K562 (cell line): ENCODE measurements at regions not wholly inside any gene's neighbourhood (a gene's known extent, or its start where the extent isn't known, plus 50 kb on each side); places are given as distances from the start of the nearest gene placed in this dataset.

ENCODE experiments used
- ATAC-seq: fragments of 200-7000 bp; cut with Tn5 transposase; 3 replicates; pipeline ENCODE4 v1.9.1; 2020; ENCODE audit warnings: moderate library complexity
- BruUV-seq: library from RNA; stranded (reverse); fragments of 400-500 nt; replicated peaks from 2 replicates; lab custom pipeline; 2021; lab: Mats Ljungman, UMichigan
- CTCF ChIA-PET: fragments of 300-600 bp; formaldehyde crosslinking; extraction: SDS; loops from one replicate; lab custom pipeline; 2021; ENCODE audit warnings: low intra/inter-chr PET ratio; lab: Yijun Ruan, JAX
- POLR2A ChIA-PET: fragments of 300-600, 350-650 bp; sonication (Branson Sonifier 250); formaldehyde crosslinking; extraction: SDS; loops from one replicate; lab custom pipeline; 2021; ENCODE audit warnings: antibody characterized with exemption, inconsistent platforms; lab: Yijun Ruan, JAX
- DNase-seq, 4 experiments: peaks; one replicate each; pipeline versions ENCODE4 v3.0.0 to v3.0.0-alpha.2; 2011 to 2018; ENCODE audit warnings: low spot score in 3 of 4, mixed read lengths in 3 of 4; ENCODE audit errors: extremely low read depth in 1 of 4
- FAIRE-seq: peaks from 2 replicates; lab custom pipeline; 2011; peaks lifted over from hg19 to GRCh38; lab: Jason Lieb, UNC
- H2AFZ ChIP-seq: 2 replicates; pipeline ENCODE4 v1.6.0; 2011; ENCODE audit warnings: low read depth, low read length, control low read depth, inconsistent platforms
- H3K27ac ChIP-seq: fragments of 200-600 bp; 3 replicates; pipeline ENCODE4 v1.8.0; 2011; ENCODE audit warnings: low read depth, mild to moderate bottlenecking, control low read depth, inconsistent platforms, low read length, moderate library complexity, mixed read lengths; ENCODE audit errors: extremely low read depth
- H3K27me3 ChIP-seq, 2 experiments: fragments of 300-600 bp in 1 of 2; 2 replicates in 1 of 2; 3 replicates in 1 of 2; pipeline versions ENCODE4 v1.6.0 to v1.8.0; 2011; ENCODE audit warnings: inconsistent platforms in 2 of 2, low read length in 2 of 2, mild to moderate bottlenecking in 1 of 2, mixed read lengths in 1 of 2, moderate library complexity in 1 of 2; ENCODE audit not compliant: control insufficient read depth in 2 of 2, insufficient read depth in 2 of 2
- H3K36me3 ChIP-seq: fragments of 300-600 bp; 3 replicates; pipeline ENCODE4 v1.8.0; 2011; ENCODE audit warnings: mild to moderate bottlenecking, low read length, inconsistent platforms; ENCODE audit not compliant: control insufficient read depth, insufficient read depth
- H3K4me1 ChIP-seq, 2 experiments: fragments of 200-600 bp in 1 of 2; replicated peaks in 1 of 2; 2 replicates in 1 of 2; 3 replicates in 1 of 2; pipeline versions ENCODE4 v1.5.1 to v1.8.0; 2011; ENCODE audit warnings: inconsistent platforms in 2 of 2, low read length in 2 of 2, mild to moderate bottlenecking in 1 of 2, mixed read lengths in 1 of 2, moderate library complexity in 1 of 2; ENCODE audit not compliant: control insufficient read depth in 2 of 2, insufficient read depth in 2 of 2
- H3K4me2 ChIP-seq: 2 replicates; pipeline ENCODE4 v1.6.1; 2011; ENCODE audit warnings: low read length, control low read depth, inconsistent platforms, mixed read lengths; ENCODE audit not compliant: insufficient read depth
- H3K4me3 ChIP-seq: fragments of 200-600 bp; sonication (generic), shearing (Covaris generic); 2 replicates; pipeline ENCODE4 v1.5.1; 2016; ENCODE audit warnings: control low read depth, inconsistent platforms
- H3K79me2 ChIP-seq: fragments of 200-600 bp; 3 replicates; pipeline ENCODE4 v1.8.0; 2011; ENCODE audit warnings: low read length, inconsistent platforms; ENCODE audit not compliant: control insufficient read depth, insufficient read depth
- H3K9ac ChIP-seq, 2 experiments: 2 replicates each; pipeline versions ENCODE4 v1.6.0 to v1.6.1; 2011; ENCODE audit warnings: low read depth in 2 of 2, low read length in 2 of 2, control low read depth in 1 of 2, inconsistent platforms in 1 of 2, mild to moderate bottlenecking in 1 of 2, mixed read lengths in 1 of 2; ENCODE audit not compliant: insufficient read depth in 1 of 2
- H3K9me1 ChIP-seq: one replicate; pipeline ENCODE4 v1.6.0; 2011; ENCODE audit warnings: inconsistent platforms, mild to moderate bottlenecking, low read length, moderate library complexity; ENCODE audit not compliant: control insufficient read depth, insufficient read depth
- H3K9me3 ChIP-seq: replicated peaks from 2 replicates; pipeline ENCODE4 v1.5.1; 2011; ENCODE audit warnings: low read depth, low read length, inconsistent platforms; ENCODE audit not compliant: control insufficient read depth, insufficient read depth
- H4K20me1 ChIP-seq: replicated peaks from 2 replicates; pipeline ENCODE4 v1.6.1; 2011; ENCODE audit warnings: low read length, inconsistent platforms, mixed read lengths; ENCODE audit not compliant: control insufficient read depth, insufficient read depth
- FOSL1 ChIP-seq: fragments of 200-800 bp; sonication (Bioruptor generic); conservative IDR thresholded peaks from 2 replicates; pipeline ENCODE4 v1.6.1; 2016; ENCODE audit warnings: missing genetic modification characterization, missing compliant biosample characterization
- FOXJ2 ChIP-seq: fragments of 200-800 bp; sonication (Bioruptor generic); IDR thresholded peaks from 2 replicates; pipeline ENCODE4 v1.6.1; 2016; ENCODE audit warnings: missing genetic modification characterization, missing compliant biosample characterization
- GABPB2 ChIP-seq: fragments of 250-450 bp; sonication (Bioruptor Pico); conservative IDR thresholded peaks from 2 replicates; pipeline ENCODE4 v1.5.1; 2021; ENCODE audit warnings: mild to moderate bottlenecking
- GTF2F1 ChIP-seq: IDR thresholded peaks from 2 replicates; pipeline ENCODE4 v1.6.1; 2011; ENCODE audit warnings: low read depth, low read length, improper control_type of control experiment
- HDAC3 ChIP-seq: fragments of 450-650 bp; IDR thresholded peaks from 2 replicates; pipeline ENCODE4 v1.6.1; 2018; ENCODE audit warnings: borderline replicate concordance, mild to moderate bottlenecking, moderate library complexity; ENCODE audit not compliant: partially characterized antibody
- HMBOX1 ChIP-seq: sonication (generic); IDR thresholded peaks from 2 replicates; pipeline ENCODE4 v1.6.1; 2016
- JUND ChIP-seq, 2 experiments: IDR thresholded peaks; 2 replicates in 1 of 2; 3 replicates in 1 of 2; pipeline ENCODE4 v1.6.1; 2011; ENCODE audit warnings: borderline replicate concordance in 2 of 2, low read depth in 2 of 2, low read length in 2 of 2, improper control_type of control experiment in 1 of 2, missing biosample characterization in 1 of 2, missing genetic modification characterization in 1 of 2, missing genetic modification reagents in 1 of 2
- KLF10 ChIP-seq: fragments of 250-450 bp; sonication (Bioruptor Pico); IDR thresholded peaks from 2 replicates; pipeline ENCODE4 v1.6.1; 2021; ENCODE audit warnings: matching md5 sums
- RBM34 ChIP-seq: fragments of 200-400 bp; formaldehyde crosslinking; IDR thresholded peaks from 2 replicates; pipeline ENCODE4 v1.6.1; 2018; ENCODE audit warnings: low read length, borderline replicate concordance; ENCODE audit not compliant: insufficient read depth
- TBL1XR1 ChIP-seq, 2 experiments: IDR thresholded peaks; 2 replicates each; pipeline ENCODE4 v1.6.1; 2012; ENCODE audit warnings: improper control_type of control experiment in 2 of 2, low read length in 2 of 2, mild to moderate bottlenecking in 1 of 2
- ZNF561 ChIP-seq: fragments of 450-650 bp; formaldehyde crosslinking; conservative IDR thresholded peaks from 2 replicates; pipeline ENCODE4 v1.4.0; 2020; ENCODE audit warnings: mild to moderate bottlenecking, moderate library complexity
- ZNF668 ChIP-seq: fragments of 250-450 bp; sonication (Bioruptor Pico); IDR thresholded peaks from 2 replicates; pipeline ENCODE4 v1.8.0; 2022; ENCODE audit warnings: mild to moderate bottlenecking, inconsistent platforms
- WGBS: fragments of 100-300 bp; shearing (Covaris generic); methylation state at CpG from one replicate; pipeline ENCODE4 v1.1.6; 2016; ENCODE audit warnings: low coverage, mixed read lengths; ENCODE audit not compliant: insufficient coverage; ENCODE audit errors: missing lambda C conversion rate; 5-methylcytosine and 5-hydroxymethylcytosine counted together
- in situ Hi-C: fragments of 300-500 bp; cut with MboI; formaldehyde crosslinking; loops from 4 replicates; pipeline ENCODE4 v1.15.0; 2018; ENCODE audit warnings: inconsistent platforms, mixed read lengths
- intact Hi-C: fragments of 100-400 bp; cut with micrococcal nuclease; formaldehyde crosslinking; loops from 2 replicates; pipeline ENCODE4 v1.14.2; 2022

DNA sequence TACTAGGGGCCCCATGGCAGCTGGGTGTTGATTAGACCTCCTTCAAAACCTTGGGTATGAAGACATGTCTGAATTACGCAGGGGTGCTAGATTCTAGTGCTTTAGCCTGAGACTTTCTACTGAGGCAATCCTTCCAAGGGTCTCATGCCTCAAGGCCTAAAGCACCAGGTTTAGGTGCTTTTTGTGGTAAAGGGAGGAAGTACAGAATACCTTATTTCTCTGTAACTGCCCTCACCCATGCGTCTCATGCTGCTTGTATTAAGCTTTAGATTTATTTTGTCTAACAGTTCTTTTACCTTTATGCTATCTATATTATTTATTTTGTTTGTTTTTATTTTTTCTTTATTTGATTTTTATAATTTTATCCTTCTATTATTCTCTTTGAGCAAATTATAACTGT is 190.2 kb upstream of the GK2 start:
- Histone ChIP-seq H3K79me2 (no peaks in the 10 kb centered on the region), H3K9ac (no peak overlapping the region), H3K27ac (no peak overlapping the region), H3K27me3 (no peaks in the 10 kb centered on the region), H3K4me2 (no peak overlapping the region), H2AFZ (0 out of 2 replicates have a peak overlapping the region, but pooled peaks have one; percentile 3), H3K4me3 (no peak overlapping the region), H3K9me1 (no peaks in the 10 kb centered on the region), H3K36me3 (no peaks in the 10 kb centered on the region), H4K20me1 (no peaks in the 10 kb centered on the region), H3K9me3 (no peaks in the 10 kb centered on the region), H3K4me1 (no peaks in the 10 kb centered on the region; a peak in 1 of 5 replicates)
- intact Hi-C loops = no loop called here
- BruUV-seq = no TSS peak
- no peak for ATAC-seq
- FAIRE-seq = no peak
- DNase-seq = no peak
- POLR2A ChIA-PET = interaction anchor here (1.2 kb wide), 1 partner anchor 8 kb away, joined by 3 read pairs; no protein-coding TSS in a partner anchor
- CTCF ChIA-PET = no interaction called here
- in situ Hi-C loops = no loop called here
- TF ChIP-seq KLF10 (CRISPR knock-in tag) (no peak), ZNF561 (CRISPR knock-in tag) (no peak), RBM34 (no peak), GABPB2 (no peak), HDAC3 (no peak)
- WGBS = 42% methylated on average over 2 of the region's 2 CpGs

DNA sequence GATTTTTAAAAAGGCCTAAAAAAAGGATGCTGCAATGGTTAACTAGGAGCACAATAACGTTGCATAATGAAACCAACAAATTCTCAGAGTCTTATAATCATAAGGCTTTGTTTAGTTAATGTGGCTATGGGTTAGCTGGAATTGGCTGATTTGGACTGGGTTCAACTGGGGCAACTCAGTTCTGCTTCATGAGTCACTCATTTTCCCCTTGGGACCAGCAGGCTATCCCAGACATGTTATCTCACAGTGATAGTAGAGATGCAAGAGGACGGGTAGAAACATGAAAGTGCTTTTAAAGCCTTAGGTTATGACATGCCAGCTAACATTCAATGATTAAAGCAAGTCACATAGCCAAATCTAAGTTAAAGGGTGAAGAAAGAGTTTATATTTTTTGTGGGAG is 189.2 kb upstream of the GK2 start:
- Histone ChIP-seq H2AFZ (no peak overlapping the region), H3K9ac (no peak overlapping the region), H3K27me3 (no peaks in the 10 kb centered on the region), H3K36me3 (no peaks in the 10 kb centered on the region), H3K9me3 (no peaks in the 10 kb centered on the region), H3K4me1 (no peaks in the 10 kb centered on the region; a peak in 1 of 5 replicates), H3K4me3 (no peak overlapping the region), H3K9me1 (no peaks in the 10 kb centered on the region), H3K27ac (no peak overlapping the region), H4K20me1 (no peaks in the 10 kb centered on the region), H3K4me2 (no peak overlapping the region), H3K79me2 (no peaks in the 10 kb centered on the region)
- WGBS = 3% methylated on average over 2 of the region's 2 CpGs
- ATAC-seq (no peak), DNase-seq (peak in 1 of 4 experiments; percentile 15), FAIRE-seq (no peak)
- CTCF ChIA-PET = no interaction called here
- intact Hi-C loops = no loop called here
- TF ChIP-seq GTF2F1 (no peak), FOXJ2 (no peak), ZNF668 (CRISPR knock-in tag) (no peak), JUND (IDR thresholded peaks at IDR 0.05; ENCODE audit: borderline replicate concordance, low read depth, low read length) (0 out of 2 replicates have a peak, but pooled peaks have one; percentile 22), JUND (tag; IDR thresholded peaks at IDR 0.05; ENCODE audit: borderline replicate concordance, low read depth, low read length) (no peak), FOSL1 (tag) (peak; percentile 45; the same call in 1 of the 2 replicates), TBL1XR1 (IDR thresholded peaks at IDR 0.05; ENCODE audit: low read length in 2 of 2) (no peak), HMBOX1 (peak; percentile 53)
- POLR2A ChIA-PET = interaction anchor here (1.2 kb wide), 1 partner anchor 9 kb away, joined by 3 read pairs; no protein-coding TSS in a partner anchor
- in situ Hi-C loops = no loop called here
- BruUV-seq = no TSS peak
